Cardiac muscle cell (in vitro differentiated cells and primary cell): ENCODE measurements at regions not wholly inside any gene's neighbourhood (a gene's known extent, or its start where the extent isn't known, plus 50 kb on each side); places are given as distances from the start of the nearest gene placed in this dataset.

Experiments used
- DNase-seq, 2 donors: peaks; one replicate each; pipeline versions ENCODE4 v3.0.0 to v3.0.0-alpha.2; 2010 to 2017; ENCODE audit warnings: low read depth in 1 of 2, low spot score in 1 of 2
- H3K27ac ChIP-seq: fragments of 200-600 bp; sonication (generic); 2 replicates; pipeline ENCODE4 v1.5.1; 2016
- H3K27me3 ChIP-seq: fragments of 200-600 bp; sonication (generic); 2 replicates; pipeline ENCODE4 v1.6.0; 2016; ENCODE audit warnings: control low read depth
- H3K36me3 ChIP-seq: fragments of 200-600 bp; sonication (generic); 2 replicates; pipeline ENCODE4 v1.5.1; 2016; ENCODE audit warnings: control low read depth
- H3K4me1 ChIP-seq: fragments of 200-600 bp; sonication (generic); 2 replicates; pipeline ENCODE4 v1.8.1; 2017; ENCODE audit warnings: low read depth, mild to moderate bottlenecking, mixed run types
- H3K4me3 ChIP-seq: fragments of 200-600 bp; sonication (generic); 2 replicates; pipeline ENCODE4 v1.5.1; 2016; ENCODE audit warnings: mild to moderate bottlenecking
- H3K9me3 ChIP-seq: fragments of 200-600 bp; sonication (generic); 2 replicates; pipeline ENCODE4 v1.5.1; 2017; ENCODE audit warnings: low read depth, mild to moderate bottlenecking, control low read depth
- TF ChIP-seq, protein P1 (sequence below): IDR thresholded peaks from 2 replicates; pipeline ENCODE4 v1.5.1; 2012; ENCODE audit warnings: low read depth, mild to moderate bottlenecking, low read length

DNA sequence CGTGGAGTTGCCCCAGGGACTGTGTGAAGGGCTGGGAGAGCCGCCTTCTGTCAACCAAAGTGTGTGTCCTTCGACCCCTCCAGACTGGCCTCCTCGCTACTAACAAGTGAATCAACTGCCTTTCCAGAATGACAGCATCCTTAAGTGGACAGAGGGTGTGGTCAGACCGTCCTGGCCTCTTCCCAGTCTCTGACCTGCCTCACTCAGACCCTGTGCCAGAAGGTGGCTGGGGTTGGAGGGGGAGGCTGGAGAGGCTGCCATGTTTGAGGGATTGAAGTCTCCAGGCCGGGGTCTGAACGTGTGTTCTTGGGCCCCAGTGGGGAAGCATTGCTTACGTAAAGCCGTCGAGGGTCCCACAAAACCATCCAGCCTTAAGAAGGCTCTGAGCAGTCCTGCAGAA is 389.3 kb upstream of the IRX4 start:
- Histone ChIP-seq H3K9me3 (no peaks in the 10 kb centered on the region), H3K36me3 (no peaks in the 10 kb centered on the region), H3K27ac (no peak overlapping the region), H3K4me3 (no peak overlapping the region), H3K4me1 (no peaks in the 10 kb centered on the region), H3K27me3 (no peaks in the 10 kb centered on the region)
- no peak for DNase-seq
- TF ChIP-seq, protein P1, sequence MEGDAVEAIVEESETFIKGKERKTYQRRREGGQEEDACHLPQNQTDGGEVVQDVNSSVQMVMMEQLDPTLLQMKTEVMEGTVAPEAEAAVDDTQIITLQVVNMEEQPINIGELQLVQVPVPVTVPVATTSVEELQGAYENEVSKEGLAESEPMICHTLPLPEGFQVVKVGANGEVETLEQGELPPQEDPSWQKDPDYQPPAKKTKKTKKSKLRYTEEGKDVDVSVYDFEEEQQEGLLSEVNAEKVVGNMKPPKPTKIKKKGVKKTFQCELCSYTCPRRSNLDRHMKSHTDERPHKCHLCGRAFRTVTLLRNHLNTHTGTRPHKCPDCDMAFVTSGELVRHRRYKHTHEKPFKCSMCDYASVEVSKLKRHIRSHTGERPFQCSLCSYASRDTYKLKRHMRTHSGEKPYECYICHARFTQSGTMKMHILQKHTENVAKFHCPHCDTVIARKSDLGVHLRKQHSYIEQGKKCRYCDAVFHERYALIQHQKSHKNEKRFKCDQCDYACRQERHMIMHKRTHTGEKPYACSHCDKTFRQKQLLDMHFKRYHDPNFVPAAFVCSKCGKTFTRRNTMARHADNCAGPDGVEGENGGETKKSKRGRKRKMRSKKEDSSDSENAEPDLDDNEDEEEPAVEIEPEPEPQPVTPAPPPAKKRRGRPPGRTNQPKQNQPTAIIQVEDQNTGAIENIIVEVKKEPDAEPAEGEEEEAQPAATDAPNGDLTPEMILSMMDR: no peak

GRCh38 chr5:2271316-2271715 is 388.6 kb upstream of the IRX4 start:
- H3K27me3 ChIP-seq: no peaks in the 10 kb centered on the region
- no peaks in the 10 kb centered on the region for H3K36me3 ChIP-seq
- no peak overlapping the region for H3K4me3 ChIP-seq
- H3K27ac ChIP-seq: no peak overlapping the region
- DNase-seq: no peak
- TF ChIP-seq, protein P1: no peak
- H3K9me3 ChIP-seq: no peaks in the 10 kb centered on the region
- no peaks in the 10 kb centered on the region for H3K4me1 ChIP-seq

- no peaks in the 10 kb centered on the region for H3K4me1 ChIP-seq
- no peaks in the 10 kb centered on the region for H3K27me3 ChIP-seq
- DNase-seq: no peak
- H3K9me3 ChIP-seq: no peaks in the 10 kb centered on the region
- no peak overlapping the region for H3K4me3 ChIP-seq
- no peaks in the 10 kb centered on the region for H3K36me3 ChIP-seq
- TF ChIP-seq, protein P1: no peak
- H3K27ac ChIP-seq: no peak overlapping the region
Observed at GRCh38 chr5:2270467-2270866, 387.7 kb upstream of the IRX4 start.

DNA sequence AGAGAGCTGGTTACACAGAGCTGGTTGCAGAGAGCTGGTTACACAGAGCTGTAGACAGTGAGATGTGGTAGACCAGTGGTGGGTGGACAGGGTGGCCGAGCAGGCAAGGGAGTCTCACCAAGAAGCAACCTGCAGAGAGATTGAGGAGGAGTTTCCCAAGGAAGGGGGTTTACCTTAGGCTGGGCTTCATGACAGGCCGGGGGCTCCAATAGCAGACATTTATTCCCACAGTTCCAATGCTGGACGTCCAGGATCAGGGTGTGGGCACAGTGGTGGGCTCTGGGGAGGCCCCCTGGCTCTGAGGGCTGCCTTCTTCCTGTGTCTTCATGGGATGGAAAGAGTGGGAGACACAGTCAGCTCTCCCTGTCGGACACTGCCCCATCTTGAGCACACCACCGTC is 386.9 kb upstream of the IRX4 start:
- no peak for DNase-seq
- Histone ChIP-seq H3K27ac (no peak overlapping the region), H3K36me3 (no peaks in the 10 kb centered on the region), H3K27me3 (no peaks in the 10 kb centered on the region), H3K4me3 (no peak overlapping the region), H3K4me1 (no peaks in the 10 kb centered on the region), H3K9me3 (no peaks in the 10 kb centered on the region)
- TF ChIP-seq, protein P1: no peak

GRCh38 chr5:2267991-2268390 is 385.3 kb upstream of the IRX4 start:
- no peak overlapping the region for H3K4me3 ChIP-seq
- no peaks in the 10 kb centered on the region for H3K9me3 ChIP-seq
- no peak for DNase-seq
- TF ChIP-seq, protein P1: no peak
- no peak overlapping the region for H3K27ac ChIP-seq
- H3K4me1 ChIP-seq: no peaks in the 10 kb centered on the region
- H3K36me3 ChIP-seq: no peaks in the 10 kb centered on the region
- no peaks in the 10 kb centered on the region for H3K27me3 ChIP-seq
